NCI-H1436 (cell line): ENCODE measurements at regions not wholly inside any gene's neighbourhood (a gene's known extent, or its start where the extent isn't known, plus 50 kb on each side); places are given as distances from the start of the nearest gene placed in this dataset.

ENCODE experiments used
- DNase-seq: peaks from one replicate; lab custom pipeline; 2025; lab: John Stamatoyannopoulos, UW

DNA sequence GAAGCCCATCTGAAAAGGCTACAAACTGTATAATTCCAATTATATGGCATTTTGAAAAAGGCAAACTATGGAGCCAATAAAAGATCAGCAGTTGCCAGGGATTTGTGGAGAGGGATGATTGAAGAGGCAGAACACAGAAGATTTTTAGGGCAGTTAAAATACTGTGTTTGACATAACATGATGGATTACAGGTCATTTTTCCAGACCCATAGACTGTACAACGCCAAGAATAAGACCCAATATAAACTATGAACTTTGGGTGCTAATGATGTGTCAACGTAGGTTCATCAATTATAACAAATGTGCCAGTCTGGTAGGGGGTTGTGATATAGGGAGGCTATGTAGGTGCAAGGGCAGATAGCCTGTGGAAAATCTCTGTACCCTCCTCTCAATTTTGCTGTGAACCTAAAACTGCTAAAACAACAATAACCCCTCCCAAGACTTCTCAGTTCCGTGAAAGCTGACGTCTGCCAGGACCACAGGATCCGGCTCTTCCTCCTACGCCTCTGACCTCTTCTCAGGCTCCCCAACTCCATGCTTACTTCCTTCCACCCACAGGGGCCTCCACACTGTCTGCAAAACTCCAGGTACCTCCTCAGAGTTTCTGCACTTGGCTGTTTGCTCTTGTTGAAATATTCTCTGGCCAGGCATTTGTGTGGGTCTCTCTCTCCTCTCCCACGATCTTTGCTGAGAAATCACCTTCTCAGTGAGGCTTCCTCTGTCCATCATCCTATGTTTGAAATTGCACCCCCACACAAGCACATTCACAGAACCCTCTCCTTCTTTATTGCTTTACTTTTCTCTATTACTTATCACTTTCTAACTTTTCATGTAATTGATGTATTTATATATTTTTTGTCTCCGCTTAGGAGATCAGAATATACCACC lies 131.4 kb downstream of the BBS10 start:
- no peak for DNase-seq

DNA sequence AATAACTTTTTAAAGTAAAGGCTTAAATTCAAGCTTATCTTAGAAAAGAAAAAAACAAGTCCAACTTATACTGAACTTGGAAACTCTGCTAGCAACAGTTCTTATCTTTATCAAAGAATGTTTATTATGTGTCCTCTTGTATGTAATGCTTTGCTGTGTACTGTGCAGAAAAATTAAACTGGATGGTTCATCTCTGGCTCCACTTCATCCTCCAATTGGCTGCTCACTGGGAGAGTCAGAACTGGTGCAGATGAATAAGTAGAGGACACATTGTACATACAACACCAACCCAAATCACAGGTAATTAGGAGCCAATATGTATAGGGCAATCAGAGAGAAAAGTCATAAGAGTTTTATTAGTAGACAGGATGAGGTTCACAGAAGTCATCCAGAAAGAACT lies 123.6 kb upstream of the NAP1L1 start:
- DNase-seq: no peak

GRCh38 chr12:76206677-76207072 lies 122.2 kb upstream of the NAP1L1 start:
- no peak for DNase-seq

DNA sequence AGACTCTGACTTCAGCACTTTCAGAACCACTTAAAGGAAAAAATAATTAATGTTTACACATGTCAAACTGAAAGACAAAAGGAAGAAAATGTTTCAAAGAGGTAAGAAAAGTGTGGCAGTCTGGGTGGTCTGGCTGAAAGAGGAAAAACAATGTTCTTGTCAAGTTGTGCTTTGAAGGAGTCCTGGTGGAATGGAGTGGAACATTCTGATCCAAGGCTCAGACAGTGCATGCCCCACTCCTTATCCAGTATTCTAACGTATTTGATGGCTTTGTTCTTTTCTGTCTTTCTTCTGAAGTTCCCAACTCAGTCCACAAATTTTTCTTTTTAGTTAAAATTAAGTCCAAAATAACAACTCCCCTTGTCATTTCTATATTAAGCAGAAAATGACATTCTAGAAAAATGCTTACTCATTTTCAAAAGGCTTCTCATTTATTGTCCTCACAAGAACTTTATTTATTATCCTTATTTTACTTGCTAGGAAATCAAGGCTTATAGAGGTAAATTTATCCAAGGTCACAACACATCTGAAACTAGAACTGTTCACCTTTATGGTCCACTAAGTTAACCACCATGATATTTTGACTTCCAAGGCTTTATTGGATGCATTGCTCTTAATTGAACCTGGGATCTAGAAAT lies 121.7 kb upstream of the NAP1L1 start:
- no peak for DNase-seq

DNA sequence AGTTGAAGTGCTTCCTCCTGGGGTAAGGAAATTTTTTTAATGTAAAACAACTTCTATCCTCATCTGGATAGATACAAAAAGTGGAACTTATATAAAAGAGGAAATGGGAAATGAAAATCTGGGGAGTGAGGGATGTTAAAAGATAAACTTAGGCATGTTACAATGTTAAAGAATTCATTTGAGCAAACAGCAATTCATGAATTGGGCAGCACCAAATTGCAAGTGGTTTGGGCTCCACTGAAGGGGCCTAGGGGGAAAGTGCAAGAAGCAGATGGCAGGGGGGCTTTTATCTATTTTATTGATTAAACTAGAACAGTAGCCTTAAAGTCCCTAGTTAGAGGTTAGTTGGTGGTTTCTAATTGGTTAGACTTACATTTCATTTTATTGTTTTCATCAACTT lies 118.1 kb upstream of the NAP1L1 start:
- DNase-seq: no peak

- no peak for DNase-seq
Observed at GRCh38 chr12:76201758-76202157, 117.3 kb upstream of the NAP1L1 start.

GRCh38 chr12:76201316-76201715 lies 116.8 kb upstream of the NAP1L1 start:
- no peak for DNase-seq

DNA sequence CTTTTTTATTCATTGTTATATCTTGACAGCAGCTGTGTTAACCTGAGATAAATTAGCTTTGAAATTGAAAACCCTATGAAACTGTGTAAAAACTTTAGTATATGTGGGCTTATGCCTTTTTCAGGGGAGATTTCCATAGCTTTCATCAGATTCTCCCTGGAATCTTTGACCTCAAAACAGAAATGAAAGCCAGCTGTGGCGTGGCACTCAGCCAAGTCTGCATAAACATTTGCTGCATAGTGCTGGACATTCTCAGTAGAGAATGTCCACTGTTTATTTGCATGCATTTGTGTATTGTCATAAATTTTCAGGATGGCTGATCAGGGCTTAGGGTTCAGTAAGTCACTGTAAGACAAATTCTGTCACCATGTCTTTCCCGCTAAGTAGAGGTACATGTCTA lies 115.3 kb upstream of the NAP1L1 start:
- DNase-seq: no peak

DNA sequence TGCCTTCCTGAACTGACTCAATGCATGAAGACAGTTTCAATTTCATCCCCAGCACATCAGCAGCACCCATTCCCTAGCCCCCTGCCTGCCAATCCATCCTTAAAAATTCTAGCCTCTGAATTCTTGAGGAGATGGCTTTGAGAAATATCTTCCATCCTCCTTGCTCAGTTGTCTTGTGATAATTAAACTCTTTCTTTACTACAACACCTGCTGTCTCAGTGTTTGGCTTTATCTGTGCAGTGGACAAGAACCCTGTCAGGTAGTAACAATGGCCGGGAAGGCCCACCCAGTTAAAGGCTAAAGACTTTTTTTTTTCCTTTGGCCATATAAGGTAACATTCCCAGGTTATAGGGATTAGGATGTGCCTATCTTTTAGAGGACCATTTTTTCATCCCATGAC lies 114.4 kb upstream of the NAP1L1 start:
- DNase-seq: no peak

DNA sequence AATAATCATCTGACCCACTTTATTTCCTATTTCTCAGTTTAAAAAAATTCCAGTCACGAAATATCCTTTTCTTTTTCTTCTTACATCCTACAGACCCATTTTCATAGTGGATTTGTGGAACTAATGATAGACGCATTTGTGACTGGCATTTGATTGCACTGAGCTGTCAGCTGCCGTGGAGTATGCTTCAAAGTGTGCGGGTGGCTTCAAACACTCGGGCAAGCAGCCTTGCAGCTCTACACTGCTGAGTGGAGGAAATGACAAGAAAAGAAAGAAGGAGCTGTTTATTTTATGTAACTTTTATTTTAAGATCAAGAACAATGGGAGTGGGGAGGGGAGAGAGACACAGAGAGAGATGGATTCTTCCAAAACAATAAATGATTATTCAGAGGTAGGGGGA lies 112.8 kb upstream of the NAP1L1 start:
- no peak for DNase-seq

GRCh38 chr12:76195920-76196319 lies 111.4 kb upstream of the NAP1L1 start:
- no peak for DNase-seq

DNA sequence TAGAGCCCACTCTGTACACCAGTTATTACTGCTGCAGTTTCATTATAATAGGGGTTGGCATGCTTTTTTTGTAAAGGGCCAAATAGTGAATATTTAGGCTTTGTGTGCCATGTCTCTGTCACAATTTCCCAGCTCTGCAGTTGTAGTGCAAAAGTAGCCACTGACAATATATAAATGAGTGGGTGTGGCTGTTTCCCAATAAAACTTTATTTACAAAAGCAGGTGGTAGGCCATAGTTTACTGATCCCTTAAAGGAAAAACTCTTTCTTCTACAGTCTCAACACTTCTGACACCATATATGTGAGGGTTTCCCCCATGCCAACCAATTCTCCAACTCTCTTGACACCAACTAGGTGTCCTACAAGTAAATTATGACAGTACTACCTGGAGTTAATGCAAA lies 110.2 kb upstream of the NAP1L1 start:
- DNase-seq: no peak

DNA sequence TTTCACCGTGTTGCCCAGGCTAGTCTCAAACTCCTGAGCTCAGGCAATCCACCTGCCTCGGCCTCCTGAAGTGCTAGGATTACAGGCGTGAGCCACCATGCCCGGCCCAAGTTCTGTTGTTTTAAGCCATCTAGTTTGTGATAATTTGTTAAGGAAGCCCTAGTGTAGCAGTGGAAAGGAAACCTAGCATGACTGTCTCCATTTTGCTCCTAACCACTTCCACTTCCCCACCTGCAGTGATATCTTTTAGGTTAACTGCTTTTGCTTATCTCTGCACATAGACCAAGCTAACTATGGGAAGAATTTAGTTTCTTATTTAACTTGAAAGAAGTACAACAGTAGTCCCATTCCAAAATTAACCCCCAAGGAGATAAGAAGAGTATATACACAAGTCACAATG lies 109.5 kb upstream of the NAP1L1 start:
- no peak for DNase-seq

DNA sequence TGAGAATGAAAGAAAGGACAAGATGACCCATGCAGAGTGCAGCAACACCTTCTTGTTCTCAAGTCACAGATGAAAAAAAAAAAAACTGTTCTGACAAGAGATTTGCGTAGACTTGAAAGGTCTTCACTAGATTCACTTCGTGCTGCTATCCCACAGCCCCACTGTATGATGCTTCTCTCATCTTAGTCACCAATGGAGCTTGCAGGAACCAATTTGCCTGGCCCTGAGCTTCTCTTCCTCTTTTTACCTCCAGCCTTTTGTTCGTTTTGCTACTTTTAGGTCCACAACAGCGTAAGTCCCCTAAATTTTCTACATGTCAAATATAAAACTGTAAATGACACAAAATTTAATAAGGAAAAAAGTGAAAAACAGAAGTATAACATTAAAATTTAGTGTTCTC lies 107.9 kb upstream of the NAP1L1 start:
- DNase-seq: no peak

- DNase-seq: no peak
Observed at GRCh38 chr12:76190299-76190698, 105.8 kb upstream of the NAP1L1 start.

DNA sequence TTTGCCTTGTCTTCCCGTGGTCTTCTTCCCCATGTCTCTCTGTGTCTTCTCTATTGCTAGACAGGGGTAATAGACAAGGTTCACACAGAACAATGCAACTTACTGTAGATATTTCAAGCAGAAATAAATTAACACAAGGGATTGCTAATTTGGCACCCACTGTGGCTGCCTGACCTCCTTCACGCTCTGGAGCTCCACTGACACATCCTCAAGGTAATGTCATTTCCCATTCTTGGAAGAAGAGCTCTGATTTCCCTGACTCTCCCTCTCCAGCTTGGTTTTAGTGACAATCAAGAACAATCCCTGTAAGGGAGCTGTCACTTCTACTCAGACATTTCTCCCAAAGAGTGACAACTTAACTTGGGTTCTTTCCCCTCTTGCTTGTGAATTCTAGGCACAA lies 105.4 kb upstream of the NAP1L1 start:
- DNase-seq: no peak

GRCh38 chr12:76187177-76187576 lies 102.7 kb upstream of the NAP1L1 start:
- DNase-seq: no peak

GRCh38 chr12:76186131-76186906 lies 101.8 kb upstream of the NAP1L1 start:
- DNase-seq: no peak

GRCh38 chr12:76183459-76184186 lies 99.1 kb upstream of the NAP1L1 start:
- DNase-seq: no peak

DNA sequence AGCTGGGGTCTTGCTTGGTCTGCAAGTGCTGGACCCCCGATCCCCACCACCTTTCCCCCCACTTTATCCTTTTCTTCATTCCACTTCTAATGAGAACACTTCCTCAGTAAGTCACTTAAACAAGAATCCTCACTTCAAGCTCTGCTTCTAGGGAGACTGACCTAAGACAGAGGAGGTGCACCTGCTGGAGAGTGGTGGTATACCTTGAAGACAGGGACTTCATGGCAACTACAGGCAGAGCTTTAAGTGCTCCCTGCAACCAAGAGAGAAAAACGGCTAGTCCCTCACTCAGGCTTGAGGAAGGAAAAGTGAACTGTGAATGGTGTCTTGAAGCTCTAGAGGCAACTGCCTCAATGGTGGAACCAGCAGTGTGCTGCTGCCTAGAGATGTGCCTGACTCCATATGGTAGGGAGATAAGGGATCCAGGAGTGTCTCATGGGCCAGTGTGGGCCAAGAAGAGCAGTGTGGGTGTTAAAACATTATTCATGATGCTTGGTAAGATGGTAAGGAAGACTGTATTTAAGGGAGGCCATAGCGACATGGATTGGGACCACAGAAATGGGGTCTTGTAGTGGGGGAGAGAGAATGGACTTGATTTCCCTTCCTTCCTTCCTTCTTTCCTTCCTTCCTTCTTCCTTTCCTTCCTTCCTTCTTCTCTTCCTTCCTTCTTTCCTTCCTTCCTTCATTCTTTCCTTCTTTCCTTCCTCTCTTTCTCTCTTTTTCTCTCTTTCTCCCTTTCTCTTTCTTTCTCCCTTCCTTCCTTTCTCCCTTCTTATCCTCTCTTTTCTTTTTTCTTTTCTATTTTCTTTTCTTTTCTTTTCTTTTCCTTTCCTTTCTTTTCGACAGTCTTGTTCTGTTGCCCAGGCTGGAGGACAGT lies 96.2 kb upstream of the NAP1L1 start:
- DNase-seq: no peak

GRCh38 chr12:76178452-76178851 lies 94.0 kb upstream of the NAP1L1 start:
- DNase-seq: no peak
